Fibroblast of lung (primary cell): ENCODE measurements at regions not wholly inside any gene's neighbourhood (a gene's known extent, or its start where the extent isn't known, plus 50 kb on each side); places are given as distances from the start of the nearest gene placed in this dataset.

ENCODE experiments used
- CTCF ChIP-seq, 2 donors: IDR thresholded peaks in 1 of 2; conservative IDR thresholded peaks in 1 of 2; 1 replicate in 1 of 2; 2 replicates in 1 of 2; pipeline ENCODE4 v1.5.1; 2011 to 2012; ENCODE audit warnings: low read length in 2 of 2, control low read depth in 1 of 2, inconsistent platforms in 1 of 2, low read depth in 1 of 2, mild to moderate bottlenecking in 1 of 2
- EZH2 ChIP-seq: IDR thresholded peaks from 2 replicates; pipeline ENCODE4 v1.5.1; 2012; ENCODE audit warnings: low read length, control low read depth, mild to moderate bottlenecking; ENCODE audit errors: missing control alignments

- TF ChIP-seq CTCF (conservative IDR thresholded peaks at IDR 0.05 in 1 of 2, IDR thresholded peaks at IDR 0.05 in 1 of 2; ENCODE audit: low read depth in 1 of 2, low read length in 2 of 2) (no peak), EZH2 (no peak)
These were observed 153.0 kb upstream of the PTPN1 start for GRCh38 chr20:50356962-50357782.
